ENCODE measurements at regions not wholly inside any gene's neighbourhood (a gene's known extent, or its start where the extent isn't known, plus 50 kb on each side); places are given as distances from the start of the nearest gene placed in this dataset.

DNA sequence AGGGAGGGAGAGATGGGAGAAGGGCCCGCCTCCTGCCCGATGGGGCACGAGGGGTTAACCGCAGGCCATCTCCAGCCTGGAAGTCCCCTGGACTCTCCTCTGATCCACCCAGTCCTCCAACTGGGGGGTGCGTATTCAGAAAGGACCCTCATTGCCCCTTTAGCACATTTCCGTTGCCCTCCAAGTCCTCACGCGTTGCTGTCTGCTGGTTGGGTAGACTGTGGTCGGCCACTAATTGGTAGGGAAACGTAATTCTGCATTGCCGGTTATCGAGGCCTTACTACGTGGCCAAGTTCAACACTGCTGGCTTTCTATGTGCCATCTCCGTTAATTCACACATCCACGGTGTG lies 103.4 kb downstream of the FOXL1 start:
- TF ChIP-seq, protein P1, sequence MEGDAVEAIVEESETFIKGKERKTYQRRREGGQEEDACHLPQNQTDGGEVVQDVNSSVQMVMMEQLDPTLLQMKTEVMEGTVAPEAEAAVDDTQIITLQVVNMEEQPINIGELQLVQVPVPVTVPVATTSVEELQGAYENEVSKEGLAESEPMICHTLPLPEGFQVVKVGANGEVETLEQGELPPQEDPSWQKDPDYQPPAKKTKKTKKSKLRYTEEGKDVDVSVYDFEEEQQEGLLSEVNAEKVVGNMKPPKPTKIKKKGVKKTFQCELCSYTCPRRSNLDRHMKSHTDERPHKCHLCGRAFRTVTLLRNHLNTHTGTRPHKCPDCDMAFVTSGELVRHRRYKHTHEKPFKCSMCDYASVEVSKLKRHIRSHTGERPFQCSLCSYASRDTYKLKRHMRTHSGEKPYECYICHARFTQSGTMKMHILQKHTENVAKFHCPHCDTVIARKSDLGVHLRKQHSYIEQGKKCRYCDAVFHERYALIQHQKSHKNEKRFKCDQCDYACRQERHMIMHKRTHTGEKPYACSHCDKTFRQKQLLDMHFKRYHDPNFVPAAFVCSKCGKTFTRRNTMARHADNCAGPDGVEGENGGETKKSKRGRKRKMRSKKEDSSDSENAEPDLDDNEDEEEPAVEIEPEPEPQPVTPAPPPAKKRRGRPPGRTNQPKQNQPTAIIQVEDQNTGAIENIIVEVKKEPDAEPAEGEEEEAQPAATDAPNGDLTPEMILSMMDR (conservative IDR thresholded peaks at IDR 0.05) = no peak
- Mint-ChIP-seq H3K9me3 (peaks cover 7% of the 10 kb centered on the region), H3K4me3 (no peak overlapping the region), H3K4me1 (no peaks in the 10 kb centered on the region), H3K27me3 (ENCODE audit: insufficient read depth) (peaks cover 4% of the 10 kb centered on the region), H3K36me3 (ENCODE audit: low read depth) (no peaks in the 10 kb centered on the region), H3K27ac (no peak overlapping the region)
- Histone ChIP-seq H3K4me1 (ENCODE audit: control insufficient read depth, insufficient read depth, low read length) (no peaks in the 10 kb centered on the region), H3K27ac (ENCODE audit: low read depth, low read length) (no peak overlapping the region), H3K36me3 (ENCODE audit: control insufficient read depth, insufficient read depth, low read length) (no peaks in the 10 kb centered on the region), H3K4me3 (ENCODE audit: low read length) (no peak overlapping the region), H3K9ac (ENCODE audit: extremely low read depth, low read length, poor library complexity, severe bottlenecking) (no peak overlapping the region), H3K9me3 (ENCODE audit: control insufficient read depth, low read length) (no peaks in the 10 kb centered on the region), H3K27me3 (ENCODE audit: control insufficient read depth, insufficient read depth, low read length, poor library complexity, severe bottlenecking) (no peaks in the 10 kb centered on the region)
- no peak for DNase-seq
- WGBS, 2 experiments (ENCODE audit: insufficient coverage in 1 of 2, insufficient read length in 1 of 2) = 89 to 91% methylated on average over 14 to 15 of the region's 15 CpGs

DNA sequence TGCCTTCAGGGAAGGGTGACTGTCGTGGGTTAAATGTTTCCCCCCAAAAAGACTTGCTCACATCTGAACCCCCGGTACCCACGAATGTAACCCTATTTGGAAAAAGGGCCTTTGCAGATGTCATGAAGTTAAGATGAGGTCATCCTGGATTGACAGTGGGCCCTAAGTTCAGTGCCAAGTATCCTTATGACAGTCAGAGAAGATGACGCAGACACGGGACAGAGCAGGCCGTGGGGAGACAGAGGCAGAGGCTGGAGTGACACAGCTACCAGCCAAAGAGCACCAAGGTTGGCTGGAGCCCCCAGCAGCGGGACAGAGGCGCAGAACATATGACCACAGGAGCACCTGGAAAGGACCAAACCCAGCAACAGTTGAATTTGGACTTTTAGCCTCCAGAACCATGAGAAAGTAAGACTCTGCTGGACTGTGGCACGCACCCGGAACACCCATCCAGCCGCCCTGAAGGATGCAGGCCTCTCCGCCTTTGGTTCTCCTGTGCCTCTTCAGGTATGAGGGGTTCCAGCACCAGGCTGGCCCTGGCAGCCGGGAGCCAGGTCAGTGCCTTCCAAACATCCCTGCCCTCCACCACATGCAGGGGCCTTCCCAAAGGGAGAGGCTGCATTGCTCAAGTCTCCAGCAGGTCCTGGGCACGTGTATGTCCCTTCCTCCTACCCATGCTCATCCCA lies 104.0 kb downstream of the FOXL1 start:
- peaks cover 7% of the 10 kb centered on the region for H3K9me3 Mint-ChIP-seq
- no peaks in the 10 kb centered on the region for H3K4me1 Mint-ChIP-seq
- H3K9me3 ChIP-seq (ENCODE audit: control insufficient read depth, low read length) = no peaks in the 10 kb centered on the region
- TF ChIP-seq, protein P1 (conservative IDR thresholded peaks at IDR 0.05) = no peak
- H3K27me3 ChIP-seq (ENCODE audit: control insufficient read depth, insufficient read depth, low read length, poor library complexity, severe bottlenecking) = no peaks in the 10 kb centered on the region
- H3K9ac ChIP-seq (ENCODE audit: extremely low read depth, low read length, poor library complexity, severe bottlenecking) = no peak overlapping the region
- H3K36me3 Mint-ChIP-seq (ENCODE audit: low read depth) = no peaks in the 10 kb centered on the region
- WGBS, 2 experiments (ENCODE audit: insufficient coverage in 1 of 2, insufficient read length in 1 of 2) = 92 to 97% methylated on average over 9 to 14 of the region's 14 CpGs
- H3K27me3 Mint-ChIP-seq (ENCODE audit: insufficient read depth) = peaks cover 4% of the 10 kb centered on the region
- DNase-seq = no peak
- H3K4me1 ChIP-seq (ENCODE audit: control insufficient read depth, insufficient read depth, low read length) = no peaks in the 10 kb centered on the region
- H3K27ac ChIP-seq (ENCODE audit: low read depth, low read length) = no peak overlapping the region
- H3K36me3 ChIP-seq (ENCODE audit: control insufficient read depth, insufficient read depth, low read length) = no peaks in the 10 kb centered on the region
- H3K4me3 Mint-ChIP-seq = no peak overlapping the region
- H3K27ac Mint-ChIP-seq = no peak overlapping the region
- H3K4me3 ChIP-seq (ENCODE audit: low read length) = no peak overlapping the region

DNA sequence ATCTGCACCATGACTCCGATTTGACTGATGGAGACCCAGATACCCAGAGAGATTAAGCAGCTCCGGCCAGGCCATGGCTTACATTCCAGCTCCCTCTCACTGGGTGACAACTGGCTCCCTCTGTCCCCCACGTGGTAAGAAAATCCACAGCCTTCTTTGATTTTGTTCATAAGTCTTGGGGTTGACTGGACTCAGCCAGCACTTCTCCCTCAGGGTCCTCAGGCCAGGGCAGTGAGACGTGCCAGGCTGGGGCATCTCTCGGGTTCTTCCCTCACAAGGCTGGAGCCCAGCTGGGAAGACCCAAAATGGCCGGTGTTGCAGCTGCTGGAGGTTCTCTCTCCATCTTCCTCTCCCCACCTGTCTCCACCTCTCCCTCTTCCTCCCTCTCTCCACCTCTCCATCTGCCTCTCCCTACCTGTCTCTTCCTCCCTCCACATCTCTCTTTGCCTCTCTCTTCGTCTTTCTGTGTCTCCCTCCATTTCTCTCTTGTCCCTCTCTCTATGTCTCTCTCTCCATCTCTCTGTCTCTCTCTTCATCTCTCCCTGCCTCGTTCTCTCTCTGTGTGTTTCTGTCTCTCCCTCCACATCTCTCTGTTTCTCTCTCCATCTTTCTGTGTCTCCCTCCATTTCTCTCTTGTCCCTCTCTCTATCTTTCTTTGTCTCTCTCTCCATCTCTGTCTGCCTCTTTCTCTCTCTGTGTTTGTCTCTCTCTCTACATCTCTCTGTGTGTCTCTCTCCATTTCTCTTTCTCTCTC lies 105.3 kb downstream of the FOXL1 start:
- no peak overlapping the region for H3K27ac Mint-ChIP-seq

More for the DNA sequence above, 105.3 kb downstream of the FOXL1 start:
- WGBS, 2 experiments (ENCODE audit: insufficient coverage in 1 of 2, insufficient read length in 1 of 2) = 77 to 78% methylated on average over 8 of the region's 8 CpGs
- no peak overlapping the region for H3K27ac ChIP-seq (ENCODE audit: low read depth, low read length)
- H3K27me3 ChIP-seq (ENCODE audit: control insufficient read depth, insufficient read depth, low read length, poor library complexity, severe bottlenecking) = no peaks in the 10 kb centered on the region
- H3K9ac ChIP-seq (ENCODE audit: extremely low read depth, low read length, poor library complexity, severe bottlenecking) = no peak overlapping the region
- no peaks in the 10 kb centered on the region for H3K36me3 ChIP-seq (ENCODE audit: control insufficient read depth, insufficient read depth, low read length)
- peaks cover 4% of the 10 kb centered on the region for H3K27me3 Mint-ChIP-seq (ENCODE audit: insufficient read depth)
- H3K4me3 Mint-ChIP-seq = no peak overlapping the region
- H3K4me3 ChIP-seq (ENCODE audit: low read length) = no peak overlapping the region
- H3K9me3 Mint-ChIP-seq = peaks cover 7% of the 10 kb centered on the region
- H3K4me1 Mint-ChIP-seq = no peaks in the 10 kb centered on the region
- no peaks in the 10 kb centered on the region for H3K36me3 Mint-ChIP-seq (ENCODE audit: low read depth)
- H3K9me3 ChIP-seq (ENCODE audit: control insufficient read depth, low read length) = no peaks in the 10 kb centered on the region
- H3K4me1 ChIP-seq (ENCODE audit: control insufficient read depth, insufficient read depth, low read length) = no peaks in the 10 kb centered on the region
- no peak for DNase-seq
- TF ChIP-seq, protein P1 (conservative IDR thresholded peaks at IDR 0.05) = no peak

Measured in endodermal cell (in vitro differentiated cells).